ENCODE measurements at regions not wholly inside any gene's neighbourhood (a gene's known extent, or its start where the extent isn't known, plus 50 kb on each side); places are given as distances from the start of the nearest gene placed in this dataset.

GRCh38 chr2:63740943-63741342 lies 100.8 kb upstream of the UGP2 start:
- Histone ChIP-seq H3K9me2 (ENCODE audit: insufficient read depth) (no peaks in the 10 kb centered on the region), H3K27me3 (replicated peaks; ENCODE audit: insufficient read depth) (no peaks in the 10 kb centered on the region), H3K9ac (no peak overlapping the region), H3K79me2 (ENCODE audit: insufficient read depth) (no peaks in the 10 kb centered on the region), H3F3A (ENCODE audit: insufficient read depth) (peaks cover 20% of the 10 kb centered on the region), H3K27ac (no peak overlapping the region), H3K4me1 (ENCODE audit: insufficient read depth) (peaks cover 47% of the 10 kb centered on the region), H4K20me1 (ENCODE audit: insufficient read depth) (no peaks in the 10 kb centered on the region), H3K36me3 (ENCODE audit: low read depth) (no peaks in the 10 kb centered on the region), H3K4me3 (no peak overlapping the region), H2AFZ (no peak overlapping the region), H3K9me3 (ENCODE audit: low read depth) (no peaks in the 10 kb centered on the region), H3K4me2 (ENCODE audit: unreplicated experiment) (no peak overlapping the region)
- no peak for TF ChIP-seq EZH2phosphoT487 (IDR thresholded peaks at IDR 0.05; ENCODE audit: insufficient read depth, low read depth)
- no peak for TF ChIP-seq EZH2 (IDR thresholded peaks at IDR 0.05; ENCODE audit: insufficient read depth, poor library complexity, severe bottlenecking)
- 38 to 44% methylated on average over 1 of the region's 1 CpG for WGBS, 2 experiments (ENCODE audit: low coverage in 1 of 2, low lambda C conversion rate in 2 of 2, missing lambda C conversion rate in 2 of 2)
- DNase-seq, result peak; percentile 32
- in situ Hi-C loops (cut with MboI), result no loop called here

DNA sequence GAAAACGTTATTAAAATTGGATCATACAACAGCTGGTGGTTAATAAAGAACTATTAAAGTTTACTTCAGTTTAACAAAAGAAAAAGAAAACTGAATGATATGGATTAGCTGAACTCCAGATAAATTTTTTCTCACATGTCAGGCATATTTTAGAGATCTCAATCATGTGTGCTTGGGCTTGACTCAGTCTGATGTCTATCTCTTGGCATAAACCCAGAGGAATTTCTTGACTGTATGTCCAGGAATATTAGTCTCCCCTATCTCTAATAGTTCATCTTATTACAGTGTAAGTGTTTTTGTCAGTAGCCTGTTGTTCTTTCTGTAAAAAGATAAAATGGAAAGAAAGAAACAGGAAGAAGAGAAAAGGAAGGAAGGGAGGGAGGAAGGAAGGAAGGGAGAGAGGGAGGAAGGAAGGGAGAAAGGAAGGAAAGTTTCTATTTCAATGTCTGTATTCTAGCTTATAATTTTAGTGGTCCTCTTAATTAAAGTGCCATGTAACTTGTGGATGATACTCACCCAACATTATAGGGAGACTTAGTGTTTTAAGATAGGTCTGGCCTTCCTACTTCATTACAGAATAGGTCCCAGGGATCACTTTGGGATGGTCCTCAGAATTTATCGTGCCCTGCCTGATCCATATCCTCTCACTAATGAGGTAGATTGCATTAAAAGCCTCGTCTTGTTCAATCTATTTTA lies 99.7 kb upstream of the UGP2 start:
- no peak overlapping the region for H3K4me3 ChIP-seq
- H2AFZ ChIP-seq, result no peak overlapping the region
- no peaks in the 10 kb centered on the region for H4K20me1 ChIP-seq (ENCODE audit: insufficient read depth)
- no peaks in the 10 kb centered on the region for H3K36me3 ChIP-seq (ENCODE audit: low read depth)
- no peak for TF ChIP-seq EZH2phosphoT487 (IDR thresholded peaks at IDR 0.05; ENCODE audit: insufficient read depth, low read depth)
- TF ChIP-seq EZH2 (IDR thresholded peaks at IDR 0.05; ENCODE audit: insufficient read depth, poor library complexity, severe bottlenecking), result no peak
- no peak overlapping the region for H3K27ac ChIP-seq
- no peaks in the 10 kb centered on the region for H3K9me2 ChIP-seq (ENCODE audit: insufficient read depth)
- in situ Hi-C loops (cut with MboI), result no loop called here
- peak; percentile 41 for DNase-seq
- 64 to 70% methylated on average over 3 of the region's 3 CpGs for WGBS, 2 experiments (ENCODE audit: low coverage in 1 of 2, low lambda C conversion rate in 2 of 2, missing lambda C conversion rate in 2 of 2)
- no peaks in the 10 kb centered on the region for H3K9me3 ChIP-seq (ENCODE audit: low read depth)
- H3K9ac ChIP-seq, result no peak overlapping the region
- H3K4me2 ChIP-seq (ENCODE audit: unreplicated experiment), result peak overlapping the region; percentile 54
- peaks cover 36% of the 10 kb centered on the region for H3K4me1 ChIP-seq (ENCODE audit: insufficient read depth)
- H3K79me2 ChIP-seq (ENCODE audit: insufficient read depth), result no peaks in the 10 kb centered on the region
- H3K27me3 ChIP-seq (replicated peaks; ENCODE audit: insufficient read depth), result no peaks in the 10 kb centered on the region
- 0 out of 2 replicates have a peak, but pooled peaks cover 11% of the 10 kb centered on the region for H3F3A ChIP-seq (ENCODE audit: insufficient read depth)

DNA sequence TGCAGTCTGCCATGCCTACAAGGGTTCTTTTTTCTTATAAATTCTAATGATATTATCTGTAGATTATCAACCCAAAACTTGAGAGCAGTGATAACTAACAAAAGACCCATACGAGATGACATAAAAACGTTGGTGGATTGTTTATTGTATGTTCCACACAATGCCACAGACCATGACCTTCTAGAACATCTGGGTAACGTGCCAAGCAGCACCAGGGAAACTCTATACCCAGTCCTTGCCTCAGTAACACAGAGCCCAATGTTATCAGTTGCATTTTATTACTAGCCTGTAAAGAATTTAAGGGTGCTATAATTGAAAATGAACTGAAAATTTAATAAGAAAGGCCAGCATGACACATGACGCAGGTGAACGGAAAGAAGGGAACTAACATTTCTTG lies 99.1 kb upstream of the UGP2 start:
- 0 out of 2 replicates have a peak, but pooled peaks cover 6% of the 10 kb centered on the region for H3F3A ChIP-seq (ENCODE audit: insufficient read depth)
- in situ Hi-C loops (cut with MboI), result no loop called here
- no peak for TF ChIP-seq EZH2 (IDR thresholded peaks at IDR 0.05; ENCODE audit: insufficient read depth, poor library complexity, severe bottlenecking)
- TF ChIP-seq EZH2phosphoT487 (IDR thresholded peaks at IDR 0.05; ENCODE audit: insufficient read depth, low read depth), result no peak
- no peak overlapping the region for H3K4me3 ChIP-seq
- peaks cover 30% of the 10 kb centered on the region for H3K4me1 ChIP-seq (ENCODE audit: insufficient read depth)
- no peak overlapping the region for H3K4me2 ChIP-seq (ENCODE audit: unreplicated experiment)
- WGBS, 2 experiments (ENCODE audit: low coverage in 1 of 2, low lambda C conversion rate in 2 of 2, missing lambda C conversion rate in 2 of 2), result 92 to 96% methylated on average over 5 of the region's 5 CpGs
- no peaks in the 10 kb centered on the region for H3K9me3 ChIP-seq (ENCODE audit: low read depth)
- no peaks in the 10 kb centered on the region for H3K36me3 ChIP-seq (ENCODE audit: low read depth)
- H3K79me2 ChIP-seq (ENCODE audit: insufficient read depth), result no peaks in the 10 kb centered on the region
- no peak overlapping the region for H3K9ac ChIP-seq
- no peaks in the 10 kb centered on the region for H3K27me3 ChIP-seq (replicated peaks; ENCODE audit: insufficient read depth)
- no peak overlapping the region for H2AFZ ChIP-seq
- H4K20me1 ChIP-seq (ENCODE audit: insufficient read depth), result no peaks in the 10 kb centered on the region
- DNase-seq, result no peak
- no peak overlapping the region for H3K27ac ChIP-seq
- H3K9me2 ChIP-seq (ENCODE audit: insufficient read depth), result no peaks in the 10 kb centered on the region

- TF ChIP-seq EZH2 (IDR thresholded peaks at IDR 0.05; ENCODE audit: insufficient read depth, poor library complexity, severe bottlenecking) (no peak), EZH2phosphoT487 (IDR thresholded peaks at IDR 0.05; ENCODE audit: insufficient read depth, low read depth) (no peak)
- no peak overlapping the region for H3K27ac ChIP-seq
- 85 to 95% methylated on average over 2 of the region's 2 CpGs for WGBS, 2 experiments (ENCODE audit: low coverage in 1 of 2, low lambda C conversion rate in 2 of 2, missing lambda C conversion rate in 2 of 2)
Measured at GRCh38 chr2:63743170-63743981, 98.3 kb upstream of the UGP2 start.

More at GRCh38 chr2:63743170-63743981, 98.3 kb upstream of the UGP2 start:
- Histone ChIP-seq H2AFZ (no peak overlapping the region), H4K20me1 (ENCODE audit: insufficient read depth) (no peaks in the 10 kb centered on the region), H3K79me2 (ENCODE audit: insufficient read depth) (no peaks in the 10 kb centered on the region), H3K9me3 (ENCODE audit: low read depth) (no peaks in the 10 kb centered on the region), H3K4me2 (ENCODE audit: unreplicated experiment) (no peak overlapping the region), H3K36me3 (ENCODE audit: low read depth) (no peaks in the 10 kb centered on the region), H3K9ac (no peak overlapping the region), H3F3A (ENCODE audit: insufficient read depth) (0 out of 2 replicates have a peak, but pooled peaks cover 6% of the 10 kb centered on the region), H3K4me3 (no peak overlapping the region), H3K27me3 (replicated peaks; ENCODE audit: insufficient read depth) (no peaks in the 10 kb centered on the region), H3K4me1 (ENCODE audit: insufficient read depth) (peaks cover 22% of the 10 kb centered on the region), H3K9me2 (ENCODE audit: insufficient read depth) (no peaks in the 10 kb centered on the region)
- in situ Hi-C loops (cut with MboI), result no loop called here
- DNase-seq, result no peak

Data from GM23248 (cell line).